Mucosa of descending colon (tissue), 3 donors: ENCODE measurements at regions not wholly inside any gene's neighbourhood (a gene's known extent, or its start where the extent isn't known, plus 50 kb on each side); places are given as distances from the start of the nearest gene placed in this dataset.

Source experiments
- ATAC-seq: fragments of 200-7000 bp; cut with Tn5 transposase; one replicate; pipeline ENCODE4 v1.9.1; 2020; ENCODE audit warnings: mild to moderate bottlenecking, moderate library complexity
- DNase-seq, 3 donors: peaks; one replicate each; pipeline ENCODE4 v3.0.0-alpha.2; 2020
- H3K36me3 ChIP-seq: fragments of 200-600 bp; one replicate; pipeline ENCODE4 v1.8.0; 2021; ENCODE audit warnings: low read depth, mild to moderate bottlenecking
- H3K4me1 ChIP-seq: fragments of 200-600 bp; one replicate; pipeline ENCODE4 v1.8.0; 2021; ENCODE audit warnings: low read depth, mild to moderate bottlenecking
- H3K4me3 ChIP-seq: fragments of 200-600 bp; one replicate; pipeline ENCODE4 v1.8.0; 2021; ENCODE audit warnings: mild to moderate bottlenecking
- H3K9me3 ChIP-seq: fragments of 200-600 bp; one replicate; pipeline ENCODE4 v1.8.0; 2021; ENCODE audit warnings: mild to moderate bottlenecking
- intact Hi-C, 2 donors: fragments of 100-400 bp; cut with DNase I in 1 of 2; cut with micrococcal nuclease in 1 of 2; formaldehyde crosslinking; loops; one replicate each; pipeline versions ENCODE4 v1.11.0 to v1.11.1; 2022; cut with DNase I, micrococcal nuclease
- TF ChIP-seq, protein P1 (sequence below): fragments of 200-600 bp; IDR thresholded peaks from one replicate; pipeline ENCODE4 v1.8.0; 2022; ENCODE audit warnings: antibody characterized with exemption, mild to moderate bottlenecking
- donor health status: DM: no; HTN: no; CAD: no; lungs with moderate emphysema.
- donor health status: DM: no; HTN: no; CAD: no.
- donor health status: DM: no; HTN: yes; CAD: no.

DNA sequence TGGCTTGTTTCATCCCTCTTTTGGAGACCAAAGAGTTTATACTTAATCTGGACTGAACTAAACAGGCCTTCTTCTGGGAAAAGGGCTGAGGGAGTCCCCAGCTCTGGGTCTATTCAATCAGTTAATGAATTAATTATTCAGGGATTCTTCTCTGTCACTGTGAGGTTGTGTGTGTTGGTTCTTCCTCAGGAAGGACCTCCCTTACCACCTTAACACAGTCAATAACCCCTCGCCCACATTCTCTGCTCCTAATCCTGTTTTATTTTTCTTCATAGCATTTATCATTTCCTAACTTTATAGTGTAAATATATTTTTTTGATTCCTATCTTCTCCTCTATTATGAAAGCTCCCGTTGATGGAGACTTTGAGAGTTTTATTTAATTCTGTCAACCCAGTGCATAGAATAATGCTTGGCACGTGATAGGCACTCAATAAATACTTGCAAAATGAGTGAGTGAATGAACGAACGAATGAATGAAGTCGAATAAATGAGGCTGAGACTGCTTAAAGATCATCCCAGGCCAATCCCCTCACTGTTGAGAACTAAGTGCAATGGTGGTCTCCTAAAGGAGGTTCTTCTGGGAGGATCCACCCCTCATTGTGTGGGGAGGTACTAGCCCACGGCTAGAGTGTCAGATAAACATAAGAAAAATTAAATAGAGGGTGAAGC lies 179.6 kb upstream of the JARID2 start:
- no peaks in the 10 kb centered on the region for H3K36me3 ChIP-seq
- TF ChIP-seq, protein P1, sequence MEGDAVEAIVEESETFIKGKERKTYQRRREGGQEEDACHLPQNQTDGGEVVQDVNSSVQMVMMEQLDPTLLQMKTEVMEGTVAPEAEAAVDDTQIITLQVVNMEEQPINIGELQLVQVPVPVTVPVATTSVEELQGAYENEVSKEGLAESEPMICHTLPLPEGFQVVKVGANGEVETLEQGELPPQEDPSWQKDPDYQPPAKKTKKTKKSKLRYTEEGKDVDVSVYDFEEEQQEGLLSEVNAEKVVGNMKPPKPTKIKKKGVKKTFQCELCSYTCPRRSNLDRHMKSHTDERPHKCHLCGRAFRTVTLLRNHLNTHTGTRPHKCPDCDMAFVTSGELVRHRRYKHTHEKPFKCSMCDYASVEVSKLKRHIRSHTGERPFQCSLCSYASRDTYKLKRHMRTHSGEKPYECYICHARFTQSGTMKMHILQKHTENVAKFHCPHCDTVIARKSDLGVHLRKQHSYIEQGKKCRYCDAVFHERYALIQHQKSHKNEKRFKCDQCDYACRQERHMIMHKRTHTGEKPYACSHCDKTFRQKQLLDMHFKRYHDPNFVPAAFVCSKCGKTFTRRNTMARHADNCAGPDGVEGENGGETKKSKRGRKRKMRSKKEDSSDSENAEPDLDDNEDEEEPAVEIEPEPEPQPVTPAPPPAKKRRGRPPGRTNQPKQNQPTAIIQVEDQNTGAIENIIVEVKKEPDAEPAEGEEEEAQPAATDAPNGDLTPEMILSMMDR, result no peak
- intact Hi-C loops, result no loop called here
- H3K4me3 ChIP-seq, result no peak overlapping the region
- H3K9me3 ChIP-seq, result no peaks in the 10 kb centered on the region
- ATAC-seq, result no peak
- no peak for DNase-seq
- H3K4me1 ChIP-seq, result no peaks in the 10 kb centered on the region

DNA sequence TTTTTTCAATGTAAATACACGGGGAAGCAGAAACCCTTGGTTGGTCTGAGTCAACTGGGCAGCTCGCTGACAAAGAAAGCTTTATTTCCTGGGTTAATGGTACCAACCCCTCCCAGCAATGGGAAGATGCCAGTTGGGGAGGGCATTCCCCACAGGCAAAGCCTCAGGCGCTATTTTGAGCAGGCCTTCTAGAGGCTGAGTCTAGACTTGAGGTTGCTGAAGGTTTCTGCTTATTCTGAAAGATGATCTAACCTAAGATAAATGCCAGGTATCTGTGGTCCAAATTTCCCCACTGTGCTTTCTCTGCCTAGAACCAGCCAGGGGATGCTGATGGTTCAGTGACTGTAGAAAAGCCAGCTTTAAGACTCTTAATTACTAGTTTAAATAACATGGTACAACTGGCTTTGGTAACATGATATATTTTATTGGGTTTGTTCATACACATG lies 172.5 kb upstream of the JARID2 start:
- no peak overlapping the region for H3K4me3 ChIP-seq
- no peaks in the 10 kb centered on the region for H3K9me3 ChIP-seq

DNA sequence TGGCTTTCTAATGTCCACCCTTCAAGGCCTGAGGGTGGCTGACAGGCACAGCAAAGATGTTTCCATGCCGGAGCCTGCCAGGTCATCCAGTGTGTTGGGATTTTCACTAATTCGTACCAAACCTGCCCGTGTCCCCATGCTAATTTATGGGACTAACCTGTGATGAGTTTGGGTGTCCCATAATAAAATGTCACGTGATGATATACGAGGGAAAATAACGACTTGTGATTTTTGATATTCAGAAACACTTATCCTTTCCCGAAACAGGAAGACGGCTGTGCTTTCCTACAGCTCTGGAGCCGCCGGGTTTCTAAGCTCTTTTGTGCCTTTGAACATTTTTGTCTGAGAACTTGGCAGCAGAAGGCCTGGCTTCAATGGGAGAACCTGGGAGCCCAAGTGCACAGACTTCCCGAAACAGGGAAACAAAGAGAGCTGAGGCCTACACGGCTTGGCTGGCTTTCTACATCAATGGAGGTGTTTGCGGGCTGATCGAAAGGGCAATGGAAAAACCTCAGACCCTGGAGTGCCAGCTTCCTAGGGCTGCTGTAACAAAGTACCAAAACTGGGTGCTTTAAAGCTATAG lies 171.9 kb upstream of the JARID2 start:
- no peaks in the 10 kb centered on the region for H3K36me3 ChIP-seq
- no peak for ATAC-seq
- no peak for DNase-seq
- intact Hi-C loops, result no loop called here
- no peaks in the 10 kb centered on the region for H3K9me3 ChIP-seq
- no peak overlapping the region for H3K4me3 ChIP-seq
- H3K4me1 ChIP-seq, result no peaks in the 10 kb centered on the region
- TF ChIP-seq, protein P1, result no peak

More for the DNA sequence above, 172.5 kb upstream of the JARID2 start:
- ATAC-seq, result no peak
- H3K36me3 ChIP-seq, result no peaks in the 10 kb centered on the region
- intact Hi-C loops, result no loop called here
- TF ChIP-seq, protein P1, result no peak
- no peak for DNase-seq
- no peaks in the 10 kb centered on the region for H3K4me1 ChIP-seq

DNA sequence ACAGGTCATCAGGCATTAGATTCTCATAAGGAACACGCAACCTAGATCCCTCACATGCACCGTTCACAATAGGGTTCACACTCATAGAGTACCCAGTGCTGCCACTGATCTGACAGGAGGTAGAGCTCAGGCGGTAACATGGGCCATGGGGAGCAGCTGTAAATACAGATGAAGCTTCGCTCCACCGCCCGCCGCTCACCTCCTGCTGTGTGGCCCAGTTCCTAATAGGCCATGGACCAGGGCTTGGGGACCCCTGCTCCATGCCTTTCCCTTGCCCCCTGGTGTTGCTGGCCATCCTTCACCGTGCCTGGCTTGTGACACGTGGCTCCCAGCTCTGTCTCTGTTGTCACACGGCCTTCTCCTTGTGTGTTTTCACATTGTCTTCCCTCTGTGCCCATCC lies 171.1 kb upstream of the JARID2 start:
- TF ChIP-seq, protein P1, result no peak
- intact Hi-C loops, result no loop called here
- no peak overlapping the region for H3K4me3 ChIP-seq
- ATAC-seq (no peak), DNase-seq (no peak)
- no peaks in the 10 kb centered on the region for H3K9me3 ChIP-seq
- H3K36me3 ChIP-seq, result no peaks in the 10 kb centered on the region
- no peaks in the 10 kb centered on the region for H3K4me1 ChIP-seq

DNA sequence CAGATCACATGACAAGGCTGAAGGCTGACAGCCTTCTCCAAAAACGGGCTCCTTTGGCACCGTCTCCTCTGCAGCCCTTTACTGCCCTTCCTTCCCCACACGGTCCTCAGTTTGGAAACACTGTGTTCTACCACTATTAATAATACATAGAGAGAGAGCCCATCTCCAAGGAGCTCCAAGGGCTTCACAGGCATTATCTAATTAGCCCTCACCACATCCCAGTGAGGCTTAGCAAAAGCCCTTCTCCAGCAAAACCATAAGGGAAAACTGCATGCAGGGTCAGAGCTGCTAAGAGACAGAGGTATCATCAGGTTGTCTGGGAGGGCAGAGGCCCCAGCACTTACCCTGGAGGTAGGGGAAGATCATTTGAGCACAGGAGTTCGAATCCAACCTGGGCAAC lies 169.3 kb upstream of the JARID2 start:
- intact Hi-C loops, result no loop called here
- TF ChIP-seq, protein P1, result no peak
- H3K4me3 ChIP-seq, result no peak overlapping the region
- no peaks in the 10 kb centered on the region for H3K36me3 ChIP-seq
- H3K4me1 ChIP-seq, result no peaks in the 10 kb centered on the region
- H3K9me3 ChIP-seq, result no peaks in the 10 kb centered on the region
- DNase-seq, result no peak
- ATAC-seq, result no peak
